Naive thymus-derived CD8-positive, alpha-beta T cell (primary cell): ENCODE measurements at regions not wholly inside any gene's neighbourhood (a gene's known extent, or its start where the extent isn't known, plus 50 kb on each side); places are given as distances from the start of the nearest gene placed in this dataset.
"Not testable (repeated sequence)": the region's sequence is repeated elsewhere in the genome, so short reads cannot be mapped to it uniquely, and the experiment has no call there.

ENCODE experiments used
- ATAC-seq, 2 donors: fragments of 150-1000 bp; cut with Tn5 transposase in 1 of 2; sonication (Bioruptor Pico), chemical (Tn5 transposase) in 1 of 2; 1 replicate in 1 of 2; 2 replicates in 1 of 2; pipeline ENCODE4 v1.10.0; 2021; ENCODE audit warnings: mild to moderate bottlenecking in 2 of 2, moderate library complexity in 2 of 2
- POLR2A ChIA-PET: fragments of 350-600 bp; sonication (Branson Sonifier 250); formaldehyde crosslinking; loops from one replicate; lab custom pipeline; 2021; ENCODE audit warnings: antibody characterized with exemption; lab: Charles Lee
- DNase-seq, 10 donors: peaks; one replicate each; pipeline versions ENCODE4 v3.0.0 to v3.0.0-alpha.2; 2020 to 2022
- H3K27ac Mint-ChIP-seq, 10 donors: one replicate each; pipeline ENCODE4 v1.8.0; 2020 to 2022; ENCODE audit warnings: mild to moderate bottlenecking in 10 of 10, mixed read lengths in 10 of 10, moderate library complexity in 4 of 10, inconsistent platforms in 1 of 10
- H3K27me3 Mint-ChIP-seq, 5 donors: one replicate each; pipeline ENCODE4 v1.8.0; 2021 to 2022; ENCODE audit warnings: mixed read lengths in 5 of 5
- H3K36me3 Mint-ChIP-seq, 3 donors: one replicate each; pipeline ENCODE4 v1.8.0; 2020 to 2022; ENCODE audit warnings: mixed read lengths in 3 of 3, mild to moderate bottlenecking in 2 of 3, inconsistent platforms in 1 of 3
- H3K4me1 Mint-ChIP-seq, 4 donors: one replicate each; pipeline ENCODE4 v1.8.0; 2021 to 2022; ENCODE audit warnings: mixed read lengths in 4 of 4
- H3K4me3 Mint-ChIP-seq, 10 donors: one replicate each; pipeline ENCODE4 v1.8.0; 2020 to 2022; ENCODE audit warnings: mild to moderate bottlenecking in 10 of 10, mixed read lengths in 10 of 10, moderate library complexity in 6 of 10, inconsistent platforms in 1 of 10
- H3K9me3 Mint-ChIP-seq, 9 donors: one replicate each; pipeline ENCODE4 v1.8.0; 2020 to 2022; ENCODE audit warnings: mixed read lengths in 9 of 9, mild to moderate bottlenecking in 3 of 9, inconsistent platforms in 1 of 9, moderate library complexity in 1 of 9

DNA sequence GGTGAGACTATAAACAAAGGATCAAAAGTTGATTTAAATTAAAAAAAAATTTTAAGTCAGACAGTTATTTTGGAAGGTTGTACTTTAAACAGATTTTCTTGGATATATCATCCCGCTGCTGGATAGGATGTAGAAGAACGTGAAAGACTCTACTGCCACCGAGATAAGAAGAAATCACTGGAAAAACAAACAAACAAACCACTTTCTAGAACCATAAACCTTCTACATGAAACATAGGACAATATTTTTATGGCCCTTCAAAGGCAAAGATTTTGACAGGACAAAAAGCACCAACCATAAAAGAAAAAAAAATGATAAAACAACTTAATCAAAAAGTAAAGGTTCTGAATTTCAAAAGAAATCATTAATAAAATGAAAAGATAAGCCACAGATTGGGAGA lies 268.2 kb upstream of the DAAM1 start:
- DNase-seq (no peak), ATAC-seq (no peak)
- Mint-ChIP-seq H3K36me3 (no peaks in the 10 kb centered on the region), H3K4me3 (no peak overlapping the region), H3K4me1 (no peaks in the 10 kb centered on the region), H3K27ac (no peak overlapping the region), H3K27me3 (peaks cover 4 to 19% (median 12%) of the 10 kb centered on the region in 5 donors), H3K9me3 (no peaks in the 10 kb centered on the region)
- POLR2A ChIA-PET: no interaction called here

DNA sequence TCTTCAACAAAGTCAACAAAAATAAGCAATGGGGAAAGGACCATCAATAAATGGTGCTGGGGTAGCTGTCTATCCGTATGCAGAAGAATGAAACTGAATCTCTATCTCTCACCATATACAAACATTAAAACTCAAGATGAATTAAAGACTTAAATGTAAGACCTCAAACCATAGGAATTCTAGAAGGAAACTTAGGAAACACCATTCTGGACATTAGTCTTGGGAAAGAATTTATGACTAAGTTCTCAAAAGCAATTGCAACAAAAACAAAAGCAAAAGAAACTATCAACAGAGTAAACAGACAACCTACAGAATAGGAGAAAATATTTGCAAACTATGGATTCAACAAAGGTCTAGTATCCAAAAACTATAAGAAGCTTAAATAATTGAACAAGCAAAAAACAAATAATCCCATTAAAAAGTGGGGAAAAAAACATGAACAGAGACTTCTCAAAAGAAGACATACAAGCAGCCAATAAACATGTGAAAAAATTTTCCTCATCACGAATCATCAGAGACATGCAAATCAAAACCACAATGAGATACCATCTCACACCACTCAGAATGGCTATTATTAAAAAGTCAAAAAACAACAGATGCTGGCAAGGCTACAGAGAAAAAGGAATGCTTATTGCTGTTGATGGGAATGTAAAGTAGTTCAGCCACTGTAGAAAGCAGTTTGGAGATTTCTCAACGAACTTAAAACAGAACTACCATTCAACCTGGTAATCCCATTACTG lies 266.1 kb upstream of the DAAM1 start:
- DNase-seq, H3K4me1 Mint-ChIP-seq, H3K4me3 Mint-ChIP-seq, ATAC-seq, H3K27ac Mint-ChIP-seq, H3K9me3 Mint-ChIP-seq, POLR2A ChIA-PET, H3K36me3 Mint-ChIP-seq: not testable (repeated sequence)
- H3K27me3 Mint-ChIP-seq: peaks cover 4 to 24% (median 11%) of the 10 kb centered on the region in 5 donors

- Mint-ChIP-seq H3K4me3 (no peak overlapping the region), H3K9me3 (peaks cover 0 to 2% (median 0%) of the 10 kb centered on the region in 9 donors), H3K36me3 (no peaks in the 10 kb centered on the region), H3K27ac (no peak overlapping the region), H3K27me3 (peaks cover 4 to 24% (median 8%) of the 10 kb centered on the region in 5 donors), H3K4me1 (no peaks in the 10 kb centered on the region)
- ATAC-seq (no peak), DNase-seq (no peak)
- POLR2A ChIA-PET: no interaction called here
Measured at GRCh38 chr14:58923751-58924405, 264.6 kb upstream of the DAAM1 start.

DNA sequence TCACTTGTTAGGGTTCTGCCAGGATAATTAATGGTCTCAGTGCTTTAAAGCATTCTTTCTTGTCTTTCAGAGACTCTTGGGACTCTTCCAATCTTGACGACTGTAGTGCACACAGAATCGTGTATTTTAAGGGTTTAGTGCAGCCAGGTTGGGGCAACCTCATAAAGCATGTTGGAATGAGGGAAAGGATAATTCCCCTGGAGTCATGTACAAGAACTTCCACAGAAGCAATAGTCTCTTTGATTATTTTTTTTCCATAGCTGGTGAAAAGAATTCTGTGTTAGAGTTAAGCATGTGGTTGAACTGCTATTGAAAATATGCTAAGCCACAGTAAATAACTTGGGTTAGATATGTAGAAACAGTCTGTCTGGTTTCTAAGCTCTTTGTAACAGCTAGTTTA lies 246.8 kb upstream of the DAAM1 start:
- Mint-ChIP-seq H3K27ac (no peak overlapping the region), H3K4me1 (no peaks in the 10 kb centered on the region), H3K27me3 (peaks cover 0 to 37% (median 7%) of the 10 kb centered on the region in 5 donors), H3K36me3 (peaks cover 0 to 14% (median 3%) of the 10 kb centered on the region in 3 donors), H3K9me3 (peaks cover 3 to 20% (median 17%) of the 10 kb centered on the region in 9 donors), H3K4me3 (no peak overlapping the region)
- DNase-seq (no peak), ATAC-seq (no peak)
- POLR2A ChIA-PET: no interaction called here

- POLR2A ChIA-PET: no interaction called here
- DNase-seq (no peak), ATAC-seq (no peak)
- H3K36me3 Mint-ChIP-seq: peaks cover 0 to 6% (median 1%) of the 10 kb centered on the region in 3 donors
- H3K27me3 Mint-ChIP-seq: peaks cover 0 to 35% (median 6%) of the 10 kb centered on the region in 5 donors
- no peaks in the 10 kb centered on the region for H3K4me1 Mint-ChIP-seq
- peaks cover 0 to 12% (median 9%) of the 10 kb centered on the region in 9 donors for H3K9me3 Mint-ChIP-seq
- no peak overlapping the region for H3K4me3 Mint-ChIP-seq
- H3K27ac Mint-ChIP-seq: no peak overlapping the region
Measured at GRCh38 chr14:58942516-58942915, 246.0 kb upstream of the DAAM1 start.

DNA sequence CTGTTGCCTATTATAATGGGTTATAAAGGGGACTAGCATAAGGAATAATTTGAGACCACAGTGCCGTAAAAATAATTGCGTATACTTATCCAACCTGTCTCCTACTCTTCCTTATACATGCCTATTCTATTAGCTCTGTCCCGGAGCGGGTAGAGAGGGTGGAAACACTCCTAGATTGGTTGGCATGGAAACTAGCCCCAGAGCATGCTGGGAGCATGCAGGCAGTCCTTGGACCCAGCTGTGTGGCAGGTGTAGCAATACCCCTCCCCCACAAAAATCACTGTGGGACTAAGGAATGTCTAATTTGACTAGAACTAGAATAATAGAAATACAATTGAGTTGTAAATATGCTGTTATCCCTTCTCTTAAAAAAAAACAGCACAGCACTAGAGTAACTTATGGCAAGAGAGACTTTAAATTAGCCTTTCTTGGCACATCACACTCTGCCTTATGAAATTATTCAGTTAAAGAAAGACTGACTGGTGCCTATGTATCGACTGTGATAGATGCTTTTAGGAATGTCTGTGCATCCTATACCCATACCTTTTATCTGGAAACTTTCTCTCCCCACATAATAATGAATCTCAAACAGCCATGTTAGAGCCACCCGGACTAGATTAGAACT lies 244.0 kb upstream of the DAAM1 start:
- DNase-seq (no peak), ATAC-seq (no peak)
- no peak overlapping the region for H3K4me3 Mint-ChIP-seq
- peaks cover 0 to 1% (median 0%) of the 10 kb centered on the region in 9 donors for H3K9me3 Mint-ChIP-seq
- no peaks in the 10 kb centered on the region for H3K4me1 Mint-ChIP-seq
- H3K36me3 Mint-ChIP-seq: no peaks in the 10 kb centered on the region
- H3K27ac Mint-ChIP-seq: no peak overlapping the region
- POLR2A ChIA-PET: no interaction called here
- peaks cover 0 to 26% (median 5%) of the 10 kb centered on the region in 5 donors for H3K27me3 Mint-ChIP-seq

GRCh38 chr14:58944968-58945356 lies 243.5 kb upstream of the DAAM1 start:
- POLR2A ChIA-PET: no interaction called here
- Mint-ChIP-seq H3K9me3 (no peaks in the 10 kb centered on the region), H3K4me1 (no peaks in the 10 kb centered on the region), H3K36me3 (no peaks in the 10 kb centered on the region), H3K27me3 (peaks cover 0 to 21% (median 5%) of the 10 kb centered on the region in 5 donors), H3K4me3 (no peak overlapping the region), H3K27ac (no peak overlapping the region)
- ATAC-seq: no peak
- no peak for DNase-seq

DNA sequence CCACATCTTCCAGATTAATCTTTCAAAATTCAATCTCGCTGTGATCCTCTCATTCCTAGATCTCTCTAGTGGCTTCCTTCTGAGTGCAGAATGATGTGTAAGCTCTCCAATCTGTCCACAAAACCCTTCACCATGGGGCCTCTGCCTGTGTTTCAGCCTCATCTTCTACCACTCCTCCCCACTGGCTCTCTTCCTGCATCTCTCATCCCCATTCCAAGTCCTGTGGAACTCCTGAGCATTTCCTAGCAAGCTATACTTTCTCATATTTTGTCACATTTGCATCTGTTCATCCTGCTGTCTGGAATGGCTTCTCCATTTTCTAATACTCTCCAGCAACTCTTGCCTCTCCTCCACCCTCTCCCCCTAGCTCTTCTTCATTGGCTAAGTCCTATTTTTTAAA lies 242.0 kb upstream of the DAAM1 start:
- Mint-ChIP-seq H3K36me3 (no peaks in the 10 kb centered on the region), H3K27ac (no peak overlapping the region), H3K27me3 (peaks cover 4 to 16% (median 8%) of the 10 kb centered on the region in 5 donors), H3K4me3 (no peak overlapping the region), H3K9me3 (peaks cover 0 to 5% (median 0%) of the 10 kb centered on the region in 9 donors), H3K4me1 (no peaks in the 10 kb centered on the region)
- POLR2A ChIA-PET: no interaction called here
- DNase-seq (no peak), ATAC-seq (no peak)

DNA sequence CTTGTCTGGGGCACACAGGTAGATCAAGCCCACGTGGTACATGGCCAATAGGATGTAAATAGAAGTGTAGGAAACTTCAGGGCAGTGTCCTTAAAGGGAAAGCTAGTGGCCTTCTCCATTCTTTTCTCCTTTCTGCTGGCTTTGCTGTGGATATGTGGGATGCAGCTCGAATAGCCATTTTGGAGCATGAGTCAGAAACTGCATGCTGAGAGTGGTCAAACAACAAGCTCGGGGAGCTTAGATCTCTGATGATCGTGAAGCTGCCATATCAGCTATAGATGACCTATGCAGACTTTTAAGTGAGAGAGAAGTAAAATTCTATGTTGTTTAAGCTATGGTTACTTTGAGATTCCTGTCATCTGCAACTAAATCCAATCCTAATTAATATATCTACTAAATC lies 241.3 kb upstream of the DAAM1 start:
- ATAC-seq: no peak
- H3K27me3 Mint-ChIP-seq: peaks cover 4 to 18% (median 6%) of the 10 kb centered on the region in 5 donors
- H3K4me1 Mint-ChIP-seq: no peaks in the 10 kb centered on the region

DNA sequence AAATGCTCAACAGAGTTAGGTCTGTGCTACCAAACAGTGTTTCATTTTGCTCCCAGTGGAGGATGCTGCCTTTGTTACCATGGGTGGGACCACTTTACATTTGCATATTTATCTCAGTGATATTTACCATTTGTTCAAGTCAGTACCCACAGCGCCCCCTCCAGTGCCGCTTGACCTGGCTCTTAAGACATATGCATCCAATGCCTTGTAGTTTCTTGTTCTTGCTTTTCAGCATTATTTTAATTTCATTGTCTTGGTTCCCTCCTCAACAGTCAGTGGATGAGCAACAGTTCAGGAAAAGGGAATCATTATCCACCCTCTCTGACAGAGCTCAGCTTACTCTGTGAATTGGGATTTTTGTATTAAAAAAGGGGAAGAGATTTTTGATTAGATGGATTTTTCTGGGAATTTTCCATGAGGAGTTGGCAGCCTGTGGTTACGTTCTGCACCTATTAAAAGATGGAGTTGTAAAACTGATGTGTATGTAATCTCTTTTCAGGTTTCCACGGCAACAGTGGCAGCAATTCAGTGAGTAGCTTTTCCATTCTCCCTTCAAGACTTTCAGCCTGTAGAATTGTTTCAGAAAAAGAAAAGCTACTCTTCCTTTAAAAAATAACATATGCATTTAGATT lies 240.5 kb upstream of the DAAM1 start:
- POLR2A ChIA-PET: no interaction called here
- H3K27ac Mint-ChIP-seq: no peak overlapping the region
- H3K36me3 Mint-ChIP-seq: no peaks in the 10 kb centered on the region
- H3K9me3 Mint-ChIP-seq: peaks cover 0 to 5% (median 0%) of the 10 kb centered on the region in 9 donors
- H3K27me3 Mint-ChIP-seq: peaks cover 6 to 22% (median 8%) of the 10 kb centered on the region in 5 donors
- DNase-seq (no peak), ATAC-seq (no peak)
- no peak overlapping the region for H3K4me3 Mint-ChIP-seq
- H3K4me1 Mint-ChIP-seq: no peaks in the 10 kb centered on the region

More for the DNA sequence above, 241.3 kb upstream of the DAAM1 start:
- POLR2A ChIA-PET: no interaction called here
- DNase-seq: no peak
- Mint-ChIP-seq H3K27ac (no peak overlapping the region), H3K9me3 (peaks cover 0 to 5% (median 0%) of the 10 kb centered on the region in 9 donors), H3K36me3 (no peaks in the 10 kb centered on the region), H3K4me3 (no peak overlapping the region)

DNA sequence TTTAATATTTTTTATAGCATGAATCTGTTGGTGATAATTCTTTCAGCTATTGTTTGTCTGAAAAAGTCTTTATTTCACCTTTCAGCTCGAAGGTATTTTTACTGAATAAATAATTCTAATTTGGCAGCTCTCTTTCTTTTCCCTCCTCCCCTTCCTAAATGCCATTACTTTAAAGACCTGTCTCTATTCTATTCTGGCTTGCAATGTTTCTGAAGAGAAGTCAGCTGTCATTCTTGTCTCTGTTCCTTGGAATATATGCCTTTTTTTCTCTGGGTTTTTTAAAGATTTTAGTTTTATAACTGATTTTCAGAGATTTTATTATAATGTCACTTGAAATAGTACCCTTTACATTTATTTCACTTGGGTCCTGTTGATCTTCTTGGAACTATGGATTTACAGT lies 237.9 kb upstream of the DAAM1 start:
- Mint-ChIP-seq H3K4me1 (no peaks in the 10 kb centered on the region), H3K9me3 (peaks cover 0 to 5% (median 0%) of the 10 kb centered on the region in 9 donors), H3K27me3 (peaks cover 8 to 24% (median 14%) of the 10 kb centered on the region in 5 donors), H3K27ac (no peak overlapping the region), H3K36me3 (no peaks in the 10 kb centered on the region), H3K4me3 (no peak overlapping the region)
- ATAC-seq (no peak), DNase-seq (no peak)
- POLR2A ChIA-PET: no interaction called here

DNA sequence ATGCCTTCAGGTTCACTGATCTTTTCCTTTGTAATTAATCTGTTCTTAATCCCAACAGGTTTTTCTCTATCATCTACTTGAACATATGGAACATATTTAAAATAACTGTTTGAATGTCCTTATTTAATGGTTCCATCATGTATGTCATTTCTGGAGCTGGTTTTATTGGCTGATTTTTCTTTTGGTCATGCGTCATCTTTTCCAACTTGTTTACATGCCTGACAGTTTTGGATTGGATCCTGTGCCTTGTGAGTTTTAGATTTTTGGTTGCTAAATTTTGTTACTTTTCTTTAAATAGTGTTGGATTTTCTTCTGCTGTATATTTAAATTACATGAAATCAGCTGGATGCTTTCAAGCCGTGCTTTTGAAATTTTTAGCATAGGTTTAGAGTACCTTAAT lies 237.3 kb upstream of the DAAM1 start:
- H3K36me3 Mint-ChIP-seq: no peaks in the 10 kb centered on the region
- POLR2A ChIA-PET: no interaction called here
- H3K4me3 Mint-ChIP-seq: no peak overlapping the region
- H3K27ac Mint-ChIP-seq: no peak overlapping the region
- peaks cover 0 to 5% (median 0%) of the 10 kb centered on the region in 9 donors for H3K9me3 Mint-ChIP-seq
- ATAC-seq: no peak
- no peak for DNase-seq
- H3K27me3 Mint-ChIP-seq: peaks cover 9 to 26% (median 14%) of the 10 kb centered on the region in 5 donors
- peaks cover 0 to under 1% (median 0%) of the 10 kb centered on the region in 4 donors for H3K4me1 Mint-ChIP-seq

GRCh38 chr14:58954052-58954451 lies 234.4 kb upstream of the DAAM1 start:
- POLR2A ChIA-PET: no interaction called here
- Mint-ChIP-seq H3K4me3 (no peak overlapping the region), H3K4me1 (peaks cover 0 to 3% (median 0%) of the 10 kb centered on the region in 4 donors), H3K27me3 (peaks cover 13 to 31% (median 14%) of the 10 kb centered on the region in 5 donors), H3K36me3 (no peaks in the 10 kb centered on the region), H3K9me3 (peaks cover 0 to 12% (median 0%) of the 10 kb centered on the region in 9 donors), H3K27ac (no peak overlapping the region)
- DNase-seq: no peak
- ATAC-seq: no peak
